Suprapubic skin (tissue), 4 donors: ENCODE measurements at regions not wholly inside any gene's neighbourhood (a gene's known extent, or its start where the extent isn't known, plus 50 kb on each side); places are given as distances from the start of the nearest gene placed in this dataset.
A peak's percentile ranks its signal among the peaks of the same experiment; 100 is the strongest.

Source experiments
- DNase-seq, 2 donors: peaks; one replicate each; pipeline ENCODE4 v3.0.0-alpha.2; 2019; ENCODE audit warnings: low spot score in 2 of 2
- H3K27ac ChIP-seq: fragments of 200-600 bp; sonication (generic); one replicate; pipeline ENCODE4 v1.5.1; 2019
- H3K27me3 ChIP-seq: fragments of 200-600 bp; sonication (generic); one replicate; pipeline ENCODE4 v1.5.1; 2019
- H3K36me3 ChIP-seq: fragments of 200-600 bp; sonication (generic); one replicate; pipeline ENCODE4 v1.5.1; 2019
- H3K4me1 ChIP-seq: fragments of 200-600 bp; sonication (generic); one replicate; pipeline ENCODE4 v1.5.1; 2019
- H3K4me3 ChIP-seq: fragments of 200-600 bp; sonication (generic); one replicate; pipeline ENCODE4 v1.5.1; 2019; ENCODE audit warnings: mild to moderate bottlenecking
- H3K9me3 ChIP-seq: fragments of 200-600 bp; sonication (generic); one replicate; pipeline ENCODE4 v1.5.1; 2019
- CTCF ChIP-seq, 2 donors: fragments of 200-600 bp in 1 of 2; fragments of 450-650 bp in 1 of 2; sonication (generic) in 1 of 2; IDR thresholded peaks; one replicate each; pipeline ENCODE4 v1.5.1; 2016 to 2019; ENCODE audit warnings: antibody characterized with exemption in 2 of 2, mild to moderate bottlenecking in 1 of 2, moderate library complexity in 1 of 2
- EP300 ChIP-seq: sonication (generic); formaldehyde crosslinking; IDR thresholded peaks from one replicate; pipeline ENCODE4 v1.6.1; 2017; ENCODE audit warnings: antibody characterized with exemption
- POLR2A ChIP-seq, 2 donors: fragments of 450-650 bp; IDR thresholded peaks; one replicate each; pipeline ENCODE4 v1.6.1; 2017; ENCODE audit warnings: antibody characterized with exemption in 2 of 2, mild to moderate bottlenecking in 2 of 2, moderate library complexity in 2 of 2
- POLR2AphosphoS5 ChIP-seq, 3 donors: sonication (generic); formaldehyde crosslinking; IDR thresholded peaks; one replicate each; pipeline ENCODE4 v1.6.1; 2017; ENCODE audit warnings: antibody characterized with exemption in 3 of 3
- WGBS: methylation state at CpG from one replicate; pipeline ENCODE4 v1.1.5; 2018; 5-methylcytosine and 5-hydroxymethylcytosine counted together

- Histone ChIP-seq H3K27ac (no peak overlapping the region), H3K36me3 (no peaks in the 10 kb centered on the region), H3K27me3 (no peaks in the 10 kb centered on the region), H3K4me1 (no peaks in the 10 kb centered on the region), H3K4me3 (no peak overlapping the region), H3K9me3 (no peaks in the 10 kb centered on the region)
- TF ChIP-seq CTCF (IDR thresholded peaks at IDR 0.05) (no peak), EP300 (no peak), POLR2A (IDR thresholded peaks at IDR 0.05) (no peak), POLR2AphosphoS5 (IDR thresholded peaks at IDR 0.05) (no peak)
- peak in 1 of 2 donors; percentile 48 for DNase-seq
- 72% methylated on average over 5 of the region's 5 CpGs for WGBS
These were observed 65.7 kb downstream of the TMEM18 start for GRCh38 chr2:611519-611918.

GRCh38 chr2:610491-610890 lies 66.7 kb downstream of the TMEM18 start:
- no peaks in the 10 kb centered on the region for H3K9me3 ChIP-seq
- DNase-seq: no peak
- no peaks in the 10 kb centered on the region for H3K27me3 ChIP-seq
- TF ChIP-seq POLR2AphosphoS5 (IDR thresholded peaks at IDR 0.05) (no peak), POLR2A (IDR thresholded peaks at IDR 0.05) (no peak), CTCF (IDR thresholded peaks at IDR 0.05) (no peak), EP300 (no peak)
- no peaks in the 10 kb centered on the region for H3K4me1 ChIP-seq
- no peak overlapping the region for H3K27ac ChIP-seq
- H3K4me3 ChIP-seq: no peak overlapping the region
- H3K36me3 ChIP-seq: no peaks in the 10 kb centered on the region
- WGBS: 93% methylated on average over 3 of the region's 3 CpGs

- WGBS: 77% methylated on average over 3 of the region's 8 CpGs
- peak in 1 of 2 donors; percentile 49 for DNase-seq
These were observed 67.3 kb downstream of the TMEM18 start for GRCh38 chr2:609881-610280.

GRCh38 chr2:609449-609848 lies 67.8 kb downstream of the TMEM18 start:
- no peaks in the 10 kb centered on the region for H3K4me1 ChIP-seq
- 91% methylated on average over 10 of the region's 10 CpGs for WGBS
- TF ChIP-seq POLR2A (IDR thresholded peaks at IDR 0.05): no peak
- no peak for TF ChIP-seq CTCF (IDR thresholded peaks at IDR 0.05)
- TF ChIP-seq EP300: no peak
- no peak for TF ChIP-seq POLR2AphosphoS5 (IDR thresholded peaks at IDR 0.05)
- no peaks in the 10 kb centered on the region for H3K27me3 ChIP-seq
- peak in 1 of 2 donors; percentile 60 for DNase-seq
- H3K36me3 ChIP-seq: no peaks in the 10 kb centered on the region
- no peak overlapping the region for H3K27ac ChIP-seq
- H3K9me3 ChIP-seq: no peaks in the 10 kb centered on the region
- H3K4me3 ChIP-seq: no peak overlapping the region

More at GRCh38 chr2:609881-610280, 67.3 kb downstream of the TMEM18 start:
- Histone ChIP-seq H3K9me3 (no peaks in the 10 kb centered on the region), H3K27me3 (no peaks in the 10 kb centered on the region), H3K4me1 (no peaks in the 10 kb centered on the region), H3K27ac (no peak overlapping the region), H3K36me3 (no peaks in the 10 kb centered on the region), H3K4me3 (no peak overlapping the region)
- TF ChIP-seq POLR2AphosphoS5 (IDR thresholded peaks at IDR 0.05) (no peak), EP300 (no peak), CTCF (IDR thresholded peaks at IDR 0.05) (no peak), POLR2A (IDR thresholded peaks at IDR 0.05) (no peak)

- H3K4me1 ChIP-seq: no peaks in the 10 kb centered on the region
- WGBS: 89% methylated on average over 6 of the region's 7 CpGs
- H3K27me3 ChIP-seq: no peaks in the 10 kb centered on the region
- DNase-seq: peak in 1 of 2 donors; percentile 70
- no peaks in the 10 kb centered on the region for H3K9me3 ChIP-seq
- no peak overlapping the region for H3K4me3 ChIP-seq
- TF ChIP-seq POLR2AphosphoS5 (IDR thresholded peaks at IDR 0.05): no peak
- no peak for TF ChIP-seq POLR2A (IDR thresholded peaks at IDR 0.05)
- TF ChIP-seq EP300: no peak
- no peak for TF ChIP-seq CTCF (IDR thresholded peaks at IDR 0.05)
- H3K27ac ChIP-seq: no peak overlapping the region
- H3K36me3 ChIP-seq: no peaks in the 10 kb centered on the region
These were observed 68.5 kb downstream of the TMEM18 start for GRCh38 chr2:608711-609110.
